CD4-positive, alpha-beta T cell treated with Interleukin-6 at 100 ng/mL for 8 hours (primary cell): ENCODE measurements at regions not wholly inside any gene's neighbourhood (a gene's known extent, or its start where the extent isn't known, plus 50 kb on each side); places are given as distances from the start of the nearest gene placed in this dataset.

ENCODE experiments used
- DNase-seq: peaks from one replicate; pipeline ENCODE4 v3.0.0-alpha.2; 2020; ENCODE audit warnings: mixed read lengths, low spot score

DNA sequence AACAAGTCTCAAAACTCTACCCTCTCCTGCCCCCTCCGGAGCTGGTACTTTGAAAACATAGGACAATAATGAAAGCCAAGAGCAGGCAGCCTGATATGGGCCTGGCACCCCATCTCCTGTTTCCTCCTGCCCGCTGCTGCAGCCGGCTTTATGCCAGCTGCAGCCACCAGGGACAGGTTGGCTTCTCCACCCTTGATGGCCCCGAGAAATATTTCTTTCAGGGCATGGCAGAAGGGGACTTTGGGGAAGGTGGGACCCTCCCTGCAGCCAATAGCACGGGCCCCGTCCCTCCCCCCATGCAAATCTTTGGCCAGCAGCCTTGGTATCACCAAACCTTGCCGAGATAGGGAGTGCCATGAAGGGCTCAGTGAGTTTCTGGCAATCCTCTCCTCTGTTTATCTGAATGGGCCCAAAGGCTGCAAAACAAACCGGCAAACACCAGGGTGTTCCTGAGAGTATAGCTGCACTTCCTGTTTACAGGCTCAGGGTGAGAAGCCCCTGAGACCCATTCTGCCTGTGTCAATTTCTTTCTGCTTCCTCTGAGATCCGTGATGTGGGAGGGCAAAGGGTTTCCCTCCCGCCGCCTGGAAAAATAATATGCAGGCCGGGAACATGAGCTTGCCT is 73.4 kb upstream of the BOD1 start:
- no peak for DNase-seq

DNA sequence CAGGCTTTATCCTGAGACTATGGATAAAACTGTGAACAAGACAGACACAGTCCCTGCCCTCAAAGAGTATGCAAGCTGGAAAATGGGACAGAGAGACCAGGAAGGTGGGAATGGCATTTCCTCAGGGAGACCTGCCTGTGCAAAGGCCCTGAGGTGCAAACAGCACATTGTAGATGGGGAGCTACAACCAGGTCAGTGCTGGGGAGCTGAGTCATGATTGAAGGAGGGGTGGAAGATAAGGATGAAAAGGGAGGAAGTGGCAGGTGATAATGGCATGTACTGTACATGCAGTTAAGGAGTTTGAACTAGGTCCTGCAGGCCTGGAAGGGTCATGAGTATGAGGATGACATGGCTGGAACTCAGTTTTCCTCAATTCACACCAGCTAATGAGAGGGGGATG is 75.5 kb upstream of the BOD1 start:
- DNase-seq, result no peak

DNA sequence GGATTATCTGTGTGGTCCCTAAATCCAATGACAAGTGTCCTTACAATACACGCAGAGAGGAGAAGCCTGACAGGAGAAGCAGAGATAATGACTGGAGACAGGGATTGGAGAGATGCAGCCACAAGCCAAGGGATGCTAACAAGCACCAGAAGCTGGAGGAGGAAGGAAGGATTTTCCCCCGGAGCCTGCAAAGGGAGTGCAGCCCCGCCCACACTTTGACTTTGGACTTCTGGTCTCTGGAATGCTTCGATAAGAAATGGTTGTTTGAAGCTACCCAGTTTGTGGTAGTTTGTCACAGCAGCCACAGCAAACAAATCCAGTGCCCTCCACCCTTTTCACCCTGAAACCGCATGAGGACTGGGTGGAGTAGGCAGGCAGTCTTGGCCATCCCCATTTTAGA is 77.2 kb upstream of the BOD1 start:
- DNase-seq, result no peak

DNA sequence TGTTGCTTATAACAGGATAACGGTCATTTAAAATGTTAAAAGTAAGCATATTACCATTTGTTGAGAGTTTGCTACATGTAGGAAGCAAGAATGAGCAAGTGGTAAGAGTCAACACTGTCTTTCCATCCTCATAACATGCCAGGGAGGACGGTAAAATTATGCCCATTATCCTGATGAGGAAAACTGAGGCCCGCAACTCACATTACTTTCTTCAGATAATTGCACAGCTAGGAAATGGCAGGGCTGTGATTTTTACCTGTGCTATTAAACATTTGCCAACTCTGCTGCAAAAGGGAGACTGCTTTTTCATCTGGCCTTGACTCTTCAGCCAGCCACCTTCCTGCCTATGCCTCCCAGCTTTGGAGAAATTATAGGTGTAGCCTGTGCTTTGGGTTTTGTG is 79.8 kb upstream of the BOD1 start:
- DNase-seq, result no peak

DNA sequence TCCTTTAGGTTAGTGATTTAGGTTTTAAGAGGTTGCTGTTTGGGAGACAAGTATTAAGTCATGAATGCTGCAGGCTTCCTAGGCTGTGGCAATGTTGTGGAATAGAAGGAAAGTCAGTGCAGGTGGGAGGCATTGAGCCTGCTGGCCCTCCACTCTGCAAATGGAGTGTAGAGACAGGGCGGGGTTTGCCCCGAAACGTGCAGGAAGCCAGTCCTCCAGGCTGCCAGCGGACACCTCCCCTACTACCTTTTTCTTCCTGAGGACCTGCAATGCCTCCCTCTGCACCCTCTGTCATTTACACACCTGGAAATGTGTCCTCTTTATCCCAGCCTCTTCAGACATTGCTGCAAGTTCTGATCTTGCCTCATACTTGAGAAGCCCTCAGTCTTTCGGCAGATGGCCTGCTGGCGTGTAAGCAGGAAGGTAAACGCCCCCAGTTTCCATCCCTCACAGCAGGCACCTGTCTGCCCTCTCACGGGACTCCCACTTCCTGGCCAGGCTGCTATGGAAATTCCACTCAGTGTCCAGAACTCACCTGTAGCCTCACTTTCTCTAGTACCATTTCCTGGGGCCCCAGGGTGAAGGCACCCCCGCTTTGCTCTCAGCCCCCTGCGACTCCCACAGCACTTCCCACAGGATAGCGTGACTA is 81.6 kb upstream of the BOD1 start:
- DNase-seq, result no peak

DNA sequence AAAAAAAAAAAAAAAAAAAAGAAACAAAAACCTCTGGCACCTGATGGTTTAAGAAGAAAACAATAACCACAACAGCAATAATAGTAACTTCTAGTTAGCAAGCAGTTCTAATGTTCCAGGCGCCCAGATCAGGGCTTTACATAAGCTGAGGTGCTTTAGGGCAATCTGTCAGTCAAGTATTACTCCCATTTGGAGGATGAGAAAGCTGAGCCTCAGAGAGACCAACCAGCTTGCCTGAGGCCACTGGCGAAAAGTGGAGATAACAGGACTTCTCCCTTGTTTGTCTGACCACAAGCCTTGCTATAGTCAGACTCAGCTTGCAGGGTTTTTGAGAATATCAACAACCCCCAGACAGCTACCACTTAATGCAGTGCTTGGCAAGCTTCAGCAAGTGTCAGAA is 83.5 kb upstream of the BOD1 start:
- DNase-seq, result no peak

DNA sequence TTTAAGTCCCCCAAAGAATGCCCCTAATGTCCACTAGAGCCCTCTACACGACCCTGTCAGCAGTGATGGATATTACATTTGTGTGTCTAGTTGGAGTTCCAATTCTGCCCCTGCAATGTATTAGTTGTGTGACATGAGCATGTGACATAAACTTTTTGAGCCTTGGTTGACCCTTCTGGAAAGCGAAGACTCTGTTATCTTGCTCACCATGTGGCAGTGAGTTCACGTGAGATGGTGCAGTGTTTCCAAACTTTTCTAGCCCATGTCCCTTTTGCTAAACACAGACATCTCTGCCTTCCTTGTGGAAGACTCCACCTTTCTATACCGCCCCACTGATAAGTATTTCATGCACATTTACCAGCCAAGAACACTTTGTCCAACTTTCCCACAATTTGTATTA is 87.0 kb upstream of the BOD1 start:
- DNase-seq, result no peak

DNA sequence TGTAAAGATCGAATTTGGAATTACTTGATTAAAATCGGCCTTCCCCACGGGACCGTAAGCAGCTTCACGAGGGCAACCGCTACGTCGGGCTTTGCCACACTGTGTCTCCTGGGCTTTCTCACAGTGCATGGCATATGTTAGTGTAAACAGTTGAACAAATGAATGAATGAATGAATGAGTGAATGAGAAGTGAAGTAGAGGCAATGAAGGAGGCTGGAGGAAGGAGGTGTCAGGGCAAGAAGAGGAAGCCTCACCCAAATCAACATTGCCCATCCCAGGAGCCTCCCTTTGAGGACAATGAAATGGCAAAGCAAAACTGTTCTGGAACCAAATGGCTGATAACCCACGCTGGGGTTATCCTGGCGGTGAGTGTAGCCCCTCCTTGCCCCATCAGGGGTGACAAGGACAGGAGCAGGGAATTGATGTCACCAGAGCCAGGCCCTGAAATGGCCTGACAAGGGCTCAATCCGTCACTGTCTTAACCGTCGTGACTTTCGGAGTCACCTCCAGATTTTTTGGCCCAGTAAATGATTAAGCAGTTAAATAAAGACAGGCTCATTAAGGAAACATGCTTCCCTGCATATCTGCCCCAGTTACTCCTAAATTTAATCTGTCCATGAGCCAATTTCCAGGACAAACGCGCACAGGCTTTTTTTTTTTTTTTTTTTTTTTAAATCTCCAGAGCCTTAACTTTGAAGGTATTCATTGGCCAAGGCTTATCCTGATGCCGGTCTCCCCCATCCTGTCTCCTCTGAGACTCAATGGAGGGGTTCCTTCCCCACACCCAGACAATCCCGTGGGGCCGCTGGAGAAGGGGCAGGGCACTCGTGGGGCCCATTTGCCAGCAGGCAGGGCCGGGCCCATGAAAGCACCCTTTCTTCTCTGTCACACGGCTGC is 88.4 kb upstream of the BOD1 start:
- DNase-seq, result no peak

DNA sequence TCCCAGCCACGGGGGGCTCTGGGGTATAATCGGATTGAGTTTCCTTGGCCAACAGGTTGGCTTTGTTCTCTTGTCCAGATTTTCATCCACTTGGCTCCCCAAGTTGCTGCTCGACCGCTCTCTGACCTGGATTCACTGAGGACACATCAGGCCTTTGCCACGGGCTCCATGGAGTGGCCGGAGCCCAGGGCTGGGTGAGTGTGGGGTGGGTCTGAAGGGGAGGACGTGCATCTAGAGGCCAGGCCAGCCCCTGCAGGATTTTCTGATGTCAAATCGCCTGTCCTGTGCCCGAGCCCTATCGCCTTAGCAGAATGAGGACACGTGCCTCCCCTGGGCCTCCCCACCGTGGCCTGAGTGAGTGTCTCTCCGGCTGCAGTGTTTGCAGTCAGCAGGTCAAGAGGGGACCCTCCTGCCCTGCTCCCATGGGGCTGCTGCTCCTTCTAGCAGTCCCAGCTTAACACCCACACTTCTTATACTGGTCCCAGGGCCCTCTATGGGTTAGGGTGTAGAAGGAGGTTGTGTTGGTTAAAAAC is 89.1 kb upstream of the BOD1 start:
- no peak for DNase-seq

DNA sequence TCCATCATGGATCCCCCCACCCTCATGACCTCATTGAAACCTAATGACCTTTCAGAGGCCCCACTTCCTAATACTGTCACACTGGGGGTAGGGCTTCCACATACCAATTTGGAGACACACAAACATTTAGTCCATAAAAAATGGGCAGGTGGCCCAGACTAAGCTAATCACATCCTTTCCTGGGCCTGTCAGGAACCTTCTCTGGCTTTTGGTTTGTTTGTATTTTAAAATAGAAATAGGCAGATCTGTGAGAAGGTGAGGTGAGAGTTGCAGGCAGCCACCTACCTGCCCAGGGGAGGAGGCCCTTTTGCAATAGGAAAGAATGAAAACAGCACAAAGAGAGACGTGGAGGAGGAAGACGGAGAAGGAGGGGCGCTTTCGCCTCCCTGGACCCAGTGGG is 90.2 kb upstream of the BOD1 start:
- DNase-seq, result no peak

DNA sequence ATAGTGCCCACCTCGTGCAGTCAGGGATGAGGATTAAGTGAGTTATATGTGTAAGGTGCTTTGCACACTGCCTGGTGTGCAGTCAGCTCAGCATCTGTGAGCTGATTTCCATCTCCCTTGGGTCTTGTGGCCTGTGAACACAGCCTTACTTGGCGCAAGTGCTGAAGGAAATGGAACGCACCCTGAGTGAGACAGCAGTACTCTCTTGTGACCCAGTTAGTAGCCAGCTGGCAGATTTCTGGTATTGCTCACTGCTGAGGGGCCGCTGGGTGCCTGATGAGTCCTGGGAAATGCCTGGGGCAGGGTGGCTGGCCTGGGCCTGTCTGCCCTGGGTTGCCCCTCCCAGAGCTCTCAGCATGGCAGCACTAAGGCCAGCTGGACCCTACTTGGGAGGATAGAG is 90.9 kb upstream of the BOD1 start:
- no peak for DNase-seq

DNA sequence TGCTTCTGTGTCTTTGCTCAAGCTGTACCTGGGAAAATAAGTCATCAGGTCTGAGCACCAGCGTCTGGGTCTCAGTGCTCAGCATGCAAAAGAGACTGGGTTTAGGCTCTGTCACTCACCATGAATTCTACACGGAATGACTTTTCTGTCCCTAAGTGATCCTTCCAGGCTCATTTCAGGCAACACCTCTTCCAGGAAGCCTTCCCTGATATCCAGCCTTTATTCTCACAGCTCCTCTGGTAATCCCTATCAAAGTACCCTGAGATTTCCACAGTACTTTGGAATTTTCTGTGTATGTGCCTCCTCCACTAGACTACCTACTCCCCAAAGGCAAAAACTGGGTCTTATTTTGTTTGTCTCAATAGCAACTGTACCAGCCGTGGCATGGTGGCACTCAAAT is 92.7 kb upstream of the BOD1 start:
- no peak for DNase-seq

DNA sequence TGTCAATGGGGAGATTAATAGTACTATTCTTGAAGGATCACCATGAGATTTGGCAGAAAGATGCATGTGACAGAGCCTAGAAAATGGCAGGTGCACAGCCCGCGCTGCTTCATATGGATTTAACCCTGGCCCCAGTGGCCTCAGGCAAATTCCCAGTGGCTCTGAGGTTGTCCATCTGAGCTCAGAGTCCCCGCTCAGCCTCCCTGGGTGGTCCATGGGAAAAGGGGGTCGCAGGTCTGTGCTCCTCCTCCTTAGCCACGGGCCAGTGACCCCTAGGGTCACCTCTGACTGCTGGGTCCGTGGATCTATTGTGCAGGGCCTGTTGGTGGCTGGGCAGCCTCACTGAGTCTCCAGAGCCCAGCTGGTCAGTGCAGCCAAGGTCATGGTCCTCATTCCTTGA is 93.3 kb upstream of the BOD1 start:
- DNase-seq, result no peak

DNA sequence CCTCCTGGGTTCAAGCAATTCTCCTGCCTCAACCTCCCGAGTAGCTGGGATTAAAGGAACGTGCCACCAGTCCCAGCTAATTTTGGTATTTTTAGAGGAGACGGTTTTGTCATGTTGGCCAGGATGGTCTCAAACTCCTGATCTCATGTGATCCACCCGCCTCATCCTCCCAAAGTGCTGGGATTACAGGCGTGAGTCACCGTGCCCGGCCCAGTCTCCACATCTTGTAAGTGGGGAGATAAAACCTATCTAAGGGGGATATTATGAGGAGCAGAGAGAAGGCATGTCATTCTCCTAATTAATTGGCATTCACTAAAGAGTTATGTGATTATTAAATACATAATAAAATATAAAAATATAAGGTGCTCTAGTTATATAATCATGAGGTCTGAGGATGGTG is 94.1 kb upstream of the BOD1 start:
- DNase-seq, result no peak

DNA sequence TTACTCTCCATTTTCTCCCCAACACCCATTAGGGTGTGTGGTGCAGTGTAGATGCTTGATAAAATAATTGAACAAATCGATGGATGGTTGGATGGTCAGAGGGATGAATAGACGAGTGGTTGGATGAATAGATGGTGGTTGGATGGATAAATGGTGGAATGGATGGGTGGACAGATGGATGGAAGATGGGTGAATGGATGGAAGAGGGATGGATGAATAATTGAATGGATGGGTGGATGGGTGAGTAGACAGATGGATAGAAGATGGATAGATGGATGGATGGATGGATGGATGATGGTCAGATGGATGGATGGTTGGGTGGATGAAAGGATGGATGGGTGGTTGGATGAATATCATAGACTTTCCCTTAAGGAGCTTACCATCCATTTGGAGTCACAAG is 95.0 kb upstream of the BOD1 start:
- DNase-seq, result no peak

DNA sequence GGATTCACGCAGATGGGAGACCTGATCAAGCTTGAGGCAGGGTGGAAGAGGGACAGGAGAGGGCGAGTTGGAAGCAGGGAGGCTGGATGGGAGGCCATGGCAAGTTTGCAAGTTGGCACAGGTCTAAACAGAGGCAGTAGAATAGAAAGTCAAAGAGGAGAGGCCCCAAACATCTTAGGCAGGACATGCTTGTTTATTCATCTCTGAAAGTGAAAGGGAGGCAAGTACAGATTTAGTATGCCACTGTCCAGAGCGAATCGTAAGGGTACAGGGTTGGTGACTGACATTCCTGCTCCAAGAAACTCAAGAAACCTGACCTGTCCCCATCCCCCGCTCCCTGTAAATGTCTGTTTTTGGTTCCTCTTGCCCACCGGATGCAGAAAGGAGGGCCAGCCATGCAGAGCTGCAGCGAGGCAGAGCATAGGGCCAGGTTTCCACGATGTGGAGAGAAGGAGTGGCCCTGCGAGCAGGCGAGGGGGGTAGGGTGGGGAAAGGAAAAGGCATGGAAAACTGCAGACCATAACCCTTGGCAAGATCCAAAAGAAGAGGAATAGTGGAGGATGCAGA is 96.2 kb upstream of the BOD1 start:
- DNase-seq, result no peak

DNA sequence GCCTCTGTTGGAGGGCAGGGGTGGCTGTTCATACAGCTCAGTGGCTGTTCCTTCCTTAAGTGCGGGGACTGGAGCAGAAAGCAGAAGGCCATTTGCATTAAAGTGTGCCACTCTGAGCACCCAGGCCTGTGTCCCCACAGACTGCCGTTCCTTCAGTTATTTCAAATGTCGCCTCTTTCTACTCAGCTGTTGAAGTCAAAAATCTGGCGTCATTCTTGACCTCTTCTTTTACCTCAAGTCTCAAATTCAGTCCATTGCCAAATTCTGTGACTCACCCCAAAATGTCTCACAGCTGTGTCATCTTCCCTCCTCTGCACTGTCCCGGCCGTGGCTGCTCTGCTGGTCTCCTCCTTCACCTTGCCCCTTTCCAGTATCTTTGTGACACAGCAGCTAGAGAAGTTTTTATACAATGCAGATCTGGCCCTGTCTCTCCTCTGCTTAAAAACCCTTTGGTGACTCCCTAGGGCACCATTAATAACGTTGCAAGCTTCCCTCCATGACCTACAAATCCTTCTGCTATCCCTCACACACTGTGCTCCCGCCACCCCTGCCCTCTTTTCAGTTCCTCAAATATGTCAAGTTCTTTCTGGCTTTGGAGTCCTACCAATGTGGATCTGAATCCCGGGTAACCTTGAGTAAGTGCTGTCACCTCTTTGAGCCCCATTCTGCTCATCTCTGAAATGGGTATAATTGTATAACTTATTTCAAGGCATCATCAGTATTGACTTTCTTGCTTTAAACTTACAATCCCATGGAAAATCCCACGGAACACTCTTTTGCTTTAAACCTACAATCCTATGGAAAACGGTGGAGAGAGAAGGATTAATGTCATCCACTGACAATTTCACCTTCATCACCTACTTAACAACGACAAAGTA is 98.3 kb upstream of the BOD1 start:
- DNase-seq, result no peak

DNA sequence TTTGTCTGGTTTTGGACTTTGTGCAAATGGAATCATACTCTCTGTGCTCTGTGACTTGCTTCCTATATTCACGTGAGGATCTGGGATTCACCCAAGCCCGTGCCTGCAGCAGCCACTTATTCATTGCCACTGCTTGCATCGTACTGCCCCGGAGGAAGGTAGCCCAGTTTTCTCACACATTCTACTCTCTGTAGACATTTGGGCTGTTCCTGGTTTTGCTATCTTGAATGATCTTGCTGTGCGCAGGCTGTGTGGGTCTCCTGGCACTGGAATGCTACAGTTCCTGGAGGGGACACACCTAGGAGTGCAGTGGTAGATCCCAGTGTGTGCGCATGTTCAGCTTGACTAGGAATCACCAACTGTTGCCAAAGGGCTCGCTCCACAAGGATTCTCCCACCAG is 99.2 kb upstream of the BOD1 start:
- no peak for DNase-seq

DNA sequence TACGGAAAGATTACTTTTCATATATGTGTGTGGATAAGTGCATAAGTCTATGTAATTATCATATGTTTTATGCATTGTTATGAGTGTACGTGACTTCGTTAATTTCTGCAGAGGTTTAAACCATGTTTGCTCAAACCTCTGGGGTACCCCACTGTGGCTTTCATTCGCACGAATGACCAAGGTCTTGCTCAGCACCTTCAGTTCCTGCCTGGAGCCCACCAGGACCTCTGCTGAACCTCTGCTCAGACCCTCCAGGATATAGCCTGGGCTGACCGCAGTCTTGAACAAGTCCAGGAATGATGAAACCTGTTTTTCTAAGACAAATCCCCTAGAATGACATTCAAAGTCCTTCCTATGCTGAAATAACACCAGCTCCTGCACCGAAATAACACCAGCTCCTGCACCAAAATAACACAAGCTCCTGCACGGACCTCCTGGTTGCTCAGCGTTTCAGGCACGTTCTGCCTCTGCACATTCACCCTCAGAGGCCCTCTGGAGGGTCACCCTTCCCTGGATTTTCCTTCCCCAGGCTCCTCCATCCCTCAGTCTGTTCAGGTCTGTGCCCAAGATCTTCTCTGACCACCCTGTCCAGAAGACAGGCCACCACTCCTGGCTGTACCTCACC is 99.7 kb upstream of the BOD1 start:
- DNase-seq, result no peak

DNA sequence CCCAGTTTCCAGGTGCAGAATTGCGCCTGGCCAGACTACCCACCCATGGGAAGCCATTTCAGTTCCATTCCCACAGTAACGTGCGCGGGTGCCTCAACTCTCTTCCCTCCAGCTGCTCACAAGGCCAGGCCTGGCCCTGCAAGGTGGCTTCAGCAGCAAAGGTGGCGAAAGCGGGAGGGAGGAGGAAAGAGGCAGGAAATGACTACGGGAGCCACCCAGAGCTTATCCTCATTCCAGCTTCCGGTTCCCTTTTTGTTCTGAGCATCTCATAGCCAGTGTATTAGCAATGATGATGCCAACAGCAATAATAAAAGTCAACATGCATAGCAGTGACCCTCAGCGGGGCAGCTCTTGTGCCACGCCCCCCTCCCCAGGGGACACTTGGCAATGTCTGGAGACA is 101.5 kb upstream of the BOD1 start:
- no peak for DNase-seq

DNA sequence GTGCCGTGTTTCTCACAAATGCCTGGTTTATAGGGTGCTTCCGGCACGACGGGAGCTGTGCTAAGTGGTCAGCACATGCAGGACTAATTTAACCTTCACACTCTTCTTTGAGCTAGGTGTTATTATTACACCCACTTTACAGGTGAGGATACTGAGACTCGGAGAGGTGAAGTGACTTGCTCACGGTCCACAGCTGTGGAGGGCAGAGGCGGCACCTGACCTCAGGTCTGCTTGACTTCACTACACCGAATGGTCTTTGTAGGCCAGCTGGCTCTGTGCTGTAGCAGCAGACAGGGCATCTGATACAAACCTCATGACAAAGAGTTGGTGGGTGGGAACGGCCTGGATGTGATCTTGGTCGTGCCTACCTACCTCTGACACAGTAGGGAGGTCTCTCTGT is 102.0 kb upstream of the BOD1 start:
- no peak for DNase-seq
